SK-N-SH (cell line): ENCODE measurements at regions not wholly inside any gene's neighbourhood (a gene's known extent, or its start where the extent isn't known, plus 50 kb on each side); places are given as distances from the start of the nearest gene placed in this dataset.

Source experiments
- CTCF ChIA-PET: fragments of 300-600, 350-600 bp; formaldehyde crosslinking; extraction: SDS; loops from one replicate; lab custom pipeline; 2021; lab: Yijun Ruan, JAX
- POLR2A ChIA-PET: fragments of 350-600 bp; sonication (Branson Sonifier 250); formaldehyde crosslinking; extraction: SDS; loops from one replicate; lab custom pipeline; 2020; ENCODE audit warnings: antibody characterized with exemption, inconsistent platforms; lab: Yijun Ruan, JAX
- DNase-seq: peaks from one replicate; pipeline ENCODE4 v3.0.0; 2012
- H2AFZ ChIP-seq: fragments of 200-600 bp; sonication (generic); 2 replicates; pipeline ENCODE4 v1.8.1; 2016; ENCODE audit warnings: antibody characterized with exemption, mild to moderate bottlenecking, low read depth
- H3F3A ChIP-seq: fragments of 200-600 bp; sonication (generic); replicated peaks from 2 replicates; pipeline ENCODE3; 2016; ENCODE audit warnings: antibody characterized with exemption, mild to moderate bottlenecking; ENCODE audit not compliant: insufficient read depth
- H3K27ac ChIP-seq, 2 experiments: fragments of 200-500 bp in 1 of 2; fragments of 200-600 bp in 1 of 2; sonication (Bioruptor generic) in 1 of 2; sonication (generic), shearing (Covaris generic) in 1 of 2; 2 replicates each; pipeline versions ENCODE4 v1.5.1 to v1.6.1; 2014 to 2016; ENCODE audit warnings: low read depth in 2 of 2, inconsistent platforms in 1 of 2, low read length in 1 of 2, mild to moderate bottlenecking in 1 of 2, mixed read lengths in 1 of 2
- H3K27me3 ChIP-seq: fragments of 200-600 bp; sonication (generic), shearing (Covaris generic); 2 replicates; pipeline ENCODE4 v1.6.1; 2016; ENCODE audit warnings: mixed run types; ENCODE audit not compliant: insufficient read depth
- H3K36me3 ChIP-seq, 2 experiments: fragments of 200-500 bp in 1 of 2; fragments of 200-600 bp in 1 of 2; sonication (Bioruptor generic) in 1 of 2; sonication (generic) in 1 of 2; replicated peaks in 1 of 2; 2 replicates each; pipeline versions ENCODE3 to v1.5.1; 2014 to 2016; ENCODE audit warnings: low read length in 1 of 2, mild to moderate bottlenecking in 1 of 2; ENCODE audit not compliant: insufficient read depth in 2 of 2, control insufficient read depth in 1 of 2
- H3K4me1 ChIP-seq, 2 experiments: fragments of 200-500 bp in 1 of 2; fragments of 200-600 bp in 1 of 2; sonication (Bioruptor generic) in 1 of 2; sonication (generic), shearing (Covaris generic) in 1 of 2; 2 replicates each; pipeline versions ENCODE4 v1.5.1 to v1.6.1; 2014 to 2016; ENCODE audit warnings: low read depth in 1 of 2, low read length in 1 of 2, mixed run types in 1 of 2; ENCODE audit not compliant: insufficient read depth in 2 of 2, control insufficient read depth in 1 of 2
- H3K4me2 ChIP-seq: fragments of 200-600 bp; sonication (generic), shearing (Covaris generic); 2 replicates; pipeline ENCODE4 v1.6.1; 2017; ENCODE audit warnings: mixed run types
- H3K4me3 ChIP-seq, 2 experiments: fragments of 200-500 bp in 1 of 2; fragments of 200-600 bp in 1 of 2; sonication (Bioruptor generic) in 1 of 2; sonication (generic), shearing (Covaris generic) in 1 of 2; 2 replicates each; pipeline versions ENCODE4 v1.5.1 to v1.8.1; 2014 to 2016; ENCODE audit warnings: low read depth in 2 of 2, inconsistent platforms in 1 of 2, low read length in 1 of 2, mild to moderate bottlenecking in 1 of 2, mixed read lengths in 1 of 2, moderate library complexity in 1 of 2
- H3K79me2 ChIP-seq: fragments of 200-600 bp; sonication (generic); 2 replicates; pipeline ENCODE4 v1.8.1; 2017; ENCODE audit warnings: mild to moderate bottlenecking; ENCODE audit not compliant: insufficient read depth
- H3K9ac ChIP-seq: fragments of 200-600 bp; sonication (generic); 2 replicates; pipeline ENCODE4 v1.6.1; 2017; ENCODE audit warnings: mixed run types
- H3K9me2 ChIP-seq: fragments of 200-600 bp; sonication (generic); 2 replicates; pipeline ENCODE4 v1.6.1; 2017; ENCODE audit warnings: mixed run types
- H3K9me3 ChIP-seq: fragments of 200-600 bp; sonication (generic); 2 replicates; pipeline ENCODE4 v1.6.1; 2017; ENCODE audit warnings: mixed run types, mild to moderate bottlenecking, moderate library complexity
- H4K20me1 ChIP-seq: fragments of 200-600 bp; sonication (generic); 2 replicates; pipeline ENCODE4 v1.6.1; 2017; ENCODE audit warnings: mild to moderate bottlenecking, mixed run types; ENCODE audit not compliant: insufficient read depth
- CHD2 ChIP-seq: fragments of 150-350 bp; IDR thresholded peaks from 2 replicates; pipeline ENCODE4 v1.6.1; 2018; ENCODE audit warnings: low read length; ENCODE audit not compliant: partially characterized antibody
- EP300 ChIP-seq, 2 experiments: IDR thresholded peaks; 2 replicates each; pipeline versions ENCODE4 v1.4.0 to v1.6.1; 2012; ENCODE audit warnings: borderline replicate concordance in 1 of 2, low read depth in 1 of 2, low read length in 1 of 2
- FOSL2 ChIP-seq: IDR thresholded peaks from 2 replicates; pipeline ENCODE4 v1.4.0; 2012; ENCODE audit warnings: low read depth, mild to moderate bottlenecking, moderate library complexity, borderline replicate concordance
- FOXJ3 ChIP-seq: sonication (generic); formaldehyde crosslinking; IDR thresholded peaks from 2 replicates; pipeline ENCODE4 v1.5.1; 2020; ENCODE audit warnings: mild to moderate bottlenecking, missing genetic modification reagents
- FOXM1 ChIP-seq: IDR thresholded peaks from 2 replicates; pipeline ENCODE4 v1.4.0; 2012; ENCODE audit warnings: low read depth, mild to moderate bottlenecking
- GABPA ChIP-seq: IDR thresholded peaks from 2 replicates; pipeline ENCODE4 v1.4.0; 2012; ENCODE audit warnings: low read depth, mild to moderate bottlenecking
- GATA2 ChIP-seq: sonication (generic); formaldehyde crosslinking; IDR thresholded peaks from 2 replicates; pipeline ENCODE4 v1.5.0; 2020; ENCODE audit warnings: mild to moderate bottlenecking, missing genetic modification reagents
- MXI1 ChIP-seq: IDR thresholded peaks from 2 replicates; pipeline ENCODE4 v1.6.1; 2012; ENCODE audit warnings: mild to moderate bottlenecking, low read depth, low read length, improper control_type of control experiment
- NFIC ChIP-seq: IDR thresholded peaks from 2 replicates; pipeline ENCODE4 v1.4.0; 2012; ENCODE audit warnings: borderline replicate concordance
- RCOR1 ChIP-seq: fragments of 150-350 bp; IDR thresholded peaks from 2 replicates; pipeline ENCODE4 v1.6.1; 2017; ENCODE audit warnings: antibody characterized with exemption, low read length
- RXRA ChIP-seq: IDR thresholded peaks from 2 replicates; pipeline ENCODE4 v1.4.0; 2012; ENCODE audit warnings: low read depth, mild to moderate bottlenecking, borderline replicate concordance
- SIN3A ChIP-seq: IDR thresholded peaks from 2 replicates; pipeline ENCODE4 v1.6.1; 2012; ENCODE audit warnings: low read depth, mild to moderate bottlenecking, low read length, moderate library complexity, borderline replicate concordance
- SMC3 ChIP-seq: IDR thresholded peaks from 2 replicates; pipeline ENCODE4 v1.6.1; 2012; ENCODE audit warnings: low read depth, low read length, improper control_type of control experiment
- TAF1 ChIP-seq: IDR thresholded peaks from 2 replicates; pipeline ENCODE4 v1.6.1; 2012; ENCODE audit warnings: low read depth, mild to moderate bottlenecking, low read length, moderate library complexity, borderline replicate concordance
- YY1 ChIP-seq: IDR thresholded peaks from 2 replicates; pipeline ENCODE4 v1.4.0; 2012; ENCODE audit warnings: low read depth, mild to moderate bottlenecking
- WGBS: methylation state at CpG from one replicate; pipeline ENCODE4 v1.1.6; 2017; ENCODE audit warnings: low lambda C conversion rate; 5-methylcytosine and 5-hydroxymethylcytosine counted together
- TF ChIP-seq, protein P1 (sequence below): fragments of 200-600 bp; sonication (generic); IDR thresholded peaks from 2 replicates; pipeline ENCODE4 v1.6.1; 2017; ENCODE audit warnings: antibody characterized with exemption, mild to moderate bottlenecking, moderate library complexity
- TF ChIP-seq, protein P2 (sequence below): fragments of 150-350 bp; IDR thresholded peaks from 2 replicates; pipeline ENCODE4 v1.6.1; 2016; ENCODE audit warnings: mild to moderate bottlenecking, low read depth, low read length
- TF ChIP-seq, protein P3 (sequence below): fragments of 150-350 bp; IDR thresholded peaks from 2 replicates; pipeline ENCODE4 v1.6.1; 2017; ENCODE audit warnings: antibody characterized with exemption, low read length, low read depth, borderline replicate concordance
- TF ChIP-seq, protein P4 (sequence below): IDR thresholded peaks from 2 replicates; pipeline ENCODE4 v1.6.1; 2012; ENCODE audit warnings: mild to moderate bottlenecking, low read depth, low read length, moderate library complexity
- TF ChIP-seq, protein P5 (sequence below): IDR thresholded peaks from 2 replicates; pipeline ENCODE4 v1.4.0; 2012; ENCODE audit warnings: low read depth, borderline replicate concordance

DNA sequence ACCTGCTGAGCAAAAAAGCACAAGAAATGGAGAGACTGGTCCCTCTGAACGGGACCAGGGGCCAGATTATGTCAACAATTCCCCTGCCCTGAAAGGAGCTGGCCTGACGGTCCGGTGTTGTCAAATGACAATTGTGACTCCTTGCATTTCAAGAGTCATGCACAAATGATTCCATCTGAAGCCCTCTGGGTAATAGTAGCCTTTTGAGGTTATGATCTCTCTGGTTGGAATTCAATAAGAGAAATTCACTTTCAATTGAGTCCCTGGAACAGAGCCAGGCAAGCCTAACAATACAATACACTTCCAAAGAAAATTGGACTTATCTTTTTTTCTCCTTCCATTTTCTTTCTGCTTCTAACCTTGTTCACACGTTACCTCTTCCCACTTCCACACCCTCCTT is 116.9 kb downstream of the C1D start:
- 73% methylated on average over 4 of the region's 4 CpGs for WGBS
- Histone ChIP-seq H3K27me3 (no peaks in the 10 kb centered on the region), H3K79me2 (no peaks in the 10 kb centered on the region), H2AFZ (0 out of 2 replicates have a peak overlapping the region, but pooled peaks have one; percentile 22), H4K20me1 (no peaks in the 10 kb centered on the region), H3K4me2 (no peak overlapping the region), H3K9ac (no peak overlapping the region), H3K27ac (no peak overlapping the region)
- CTCF ChIA-PET, result interaction anchor here (0.9 kb wide), 1 partner anchor 9 kb away, joined by 3 read pairs; no protein-coding TSS in a partner anchor
- no peak for TF ChIP-seq TAF1
- TF ChIP-seq, protein P1, sequence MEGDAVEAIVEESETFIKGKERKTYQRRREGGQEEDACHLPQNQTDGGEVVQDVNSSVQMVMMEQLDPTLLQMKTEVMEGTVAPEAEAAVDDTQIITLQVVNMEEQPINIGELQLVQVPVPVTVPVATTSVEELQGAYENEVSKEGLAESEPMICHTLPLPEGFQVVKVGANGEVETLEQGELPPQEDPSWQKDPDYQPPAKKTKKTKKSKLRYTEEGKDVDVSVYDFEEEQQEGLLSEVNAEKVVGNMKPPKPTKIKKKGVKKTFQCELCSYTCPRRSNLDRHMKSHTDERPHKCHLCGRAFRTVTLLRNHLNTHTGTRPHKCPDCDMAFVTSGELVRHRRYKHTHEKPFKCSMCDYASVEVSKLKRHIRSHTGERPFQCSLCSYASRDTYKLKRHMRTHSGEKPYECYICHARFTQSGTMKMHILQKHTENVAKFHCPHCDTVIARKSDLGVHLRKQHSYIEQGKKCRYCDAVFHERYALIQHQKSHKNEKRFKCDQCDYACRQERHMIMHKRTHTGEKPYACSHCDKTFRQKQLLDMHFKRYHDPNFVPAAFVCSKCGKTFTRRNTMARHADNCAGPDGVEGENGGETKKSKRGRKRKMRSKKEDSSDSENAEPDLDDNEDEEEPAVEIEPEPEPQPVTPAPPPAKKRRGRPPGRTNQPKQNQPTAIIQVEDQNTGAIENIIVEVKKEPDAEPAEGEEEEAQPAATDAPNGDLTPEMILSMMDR, result no peak
- TF ChIP-seq, protein P2, sequence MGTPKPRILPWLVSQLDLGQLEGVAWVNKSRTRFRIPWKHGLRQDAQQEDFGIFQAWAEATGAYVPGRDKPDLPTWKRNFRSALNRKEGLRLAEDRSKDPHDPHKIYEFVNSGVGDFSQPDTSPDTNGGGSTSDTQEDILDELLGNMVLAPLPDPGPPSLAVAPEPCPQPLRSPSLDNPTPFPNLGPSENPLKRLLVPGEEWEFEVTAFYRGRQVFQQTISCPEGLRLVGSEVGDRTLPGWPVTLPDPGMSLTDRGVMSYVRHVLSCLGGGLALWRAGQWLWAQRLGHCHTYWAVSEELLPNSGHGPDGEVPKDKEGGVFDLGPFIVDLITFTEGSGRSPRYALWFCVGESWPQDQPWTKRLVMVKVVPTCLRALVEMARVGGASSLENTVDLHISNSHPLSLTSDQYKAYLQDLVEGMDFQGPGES, result no peak
- no peak for TF ChIP-seq CHD2
- no peak for TF ChIP-seq SIN3A
- no peak for TF ChIP-seq RXRA
- no peak for TF ChIP-seq MXI1
- no peak for TF ChIP-seq SMC3
- TF ChIP-seq NFIC, result no peak; the same call in 1 of the 2 replicates
- TF ChIP-seq, protein P3, sequence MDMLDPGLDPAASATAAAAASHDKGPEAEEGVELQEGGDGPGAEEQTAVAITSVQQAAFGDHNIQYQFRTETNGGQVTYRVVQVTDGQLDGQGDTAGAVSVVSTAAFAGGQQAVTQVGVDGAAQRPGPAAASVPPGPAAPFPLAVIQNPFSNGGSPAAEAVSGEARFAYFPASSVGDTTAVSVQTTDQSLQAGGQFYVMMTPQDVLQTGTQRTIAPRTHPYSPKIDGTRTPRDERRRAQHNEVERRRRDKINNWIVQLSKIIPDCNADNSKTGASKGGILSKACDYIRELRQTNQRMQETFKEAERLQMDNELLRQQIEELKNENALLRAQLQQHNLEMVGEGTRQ, result no peak
- TF ChIP-seq YY1, result no peak
- TF ChIP-seq FOSL2, result no peak
- TF ChIP-seq, protein P4, sequence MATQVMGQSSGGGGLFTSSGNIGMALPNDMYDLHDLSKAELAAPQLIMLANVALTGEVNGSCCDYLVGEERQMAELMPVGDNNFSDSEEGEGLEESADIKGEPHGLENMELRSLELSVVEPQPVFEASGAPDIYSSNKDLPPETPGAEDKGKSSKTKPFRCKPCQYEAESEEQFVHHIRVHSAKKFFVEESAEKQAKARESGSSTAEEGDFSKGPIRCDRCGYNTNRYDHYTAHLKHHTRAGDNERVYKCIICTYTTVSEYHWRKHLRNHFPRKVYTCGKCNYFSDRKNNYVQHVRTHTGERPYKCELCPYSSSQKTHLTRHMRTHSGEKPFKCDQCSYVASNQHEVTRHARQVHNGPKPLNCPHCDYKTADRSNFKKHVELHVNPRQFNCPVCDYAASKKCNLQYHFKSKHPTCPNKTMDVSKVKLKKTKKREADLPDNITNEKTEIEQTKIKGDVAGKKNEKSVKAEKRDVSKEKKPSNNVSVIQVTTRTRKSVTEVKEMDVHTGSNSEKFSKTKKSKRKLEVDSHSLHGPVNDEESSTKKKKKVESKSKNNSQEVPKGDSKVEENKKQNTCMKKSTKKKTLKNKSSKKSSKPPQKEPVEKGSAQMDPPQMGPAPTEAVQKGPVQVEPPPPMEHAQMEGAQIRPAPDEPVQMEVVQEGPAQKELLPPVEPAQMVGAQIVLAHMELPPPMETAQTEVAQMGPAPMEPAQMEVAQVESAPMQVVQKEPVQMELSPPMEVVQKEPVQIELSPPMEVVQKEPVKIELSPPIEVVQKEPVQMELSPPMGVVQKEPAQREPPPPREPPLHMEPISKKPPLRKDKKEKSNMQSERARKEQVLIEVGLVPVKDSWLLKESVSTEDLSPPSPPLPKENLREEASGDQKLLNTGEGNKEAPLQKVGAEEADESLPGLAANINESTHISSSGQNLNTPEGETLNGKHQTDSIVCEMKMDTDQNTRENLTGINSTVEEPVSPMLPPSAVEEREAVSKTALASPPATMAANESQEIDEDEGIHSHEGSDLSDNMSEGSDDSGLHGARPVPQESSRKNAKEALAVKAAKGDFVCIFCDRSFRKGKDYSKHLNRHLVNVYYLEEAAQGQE, result no peak
- TF ChIP-seq, protein P5, sequence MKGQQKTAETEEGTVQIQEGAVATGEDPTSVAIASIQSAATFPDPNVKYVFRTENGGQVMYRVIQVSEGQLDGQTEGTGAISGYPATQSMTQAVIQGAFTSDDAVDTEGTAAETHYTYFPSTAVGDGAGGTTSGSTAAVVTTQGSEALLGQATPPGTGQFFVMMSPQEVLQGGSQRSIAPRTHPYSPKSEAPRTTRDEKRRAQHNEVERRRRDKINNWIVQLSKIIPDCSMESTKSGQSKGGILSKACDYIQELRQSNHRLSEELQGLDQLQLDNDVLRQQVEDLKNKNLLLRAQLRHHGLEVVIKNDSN, result no peak
- TF ChIP-seq RCOR1, result no peak
- no peak for TF ChIP-seq FOXM1
- TF ChIP-seq GABPA, result no peak
- no peak for TF ChIP-seq EP300 (IDR thresholded peaks at IDR 0.05; ENCODE audit: borderline replicate concordance in 1 of 2, low read depth in 1 of 2, low read length in 1 of 2)
- TF ChIP-seq FOXJ3 (CRISPR knock-in tag), result no peak
- TF ChIP-seq GATA2 (CRISPR knock-in tag), result no peak
- TF ChIP-seq, all 33 proteins: peak for 0
- Histone ChIP-seq H3K4me1 (peaks cover 0 to 6% of the 10 kb centered on the region in 2 experiments; a peak in 2 of 4 replicates), H3F3A (no peaks in the 10 kb centered on the region), H3K9me2 (no peaks in the 10 kb centered on the region), H3K4me3 (no peak overlapping the region), H3K9me3 (0 out of 2 replicates have a peak, but pooled peaks cover 12% of the 10 kb centered on the region), H3K36me3 (no peaks in the 10 kb centered on the region)
- no peak for DNase-seq
- POLR2A ChIA-PET, result no interaction called here
